HepG2 (cell line): ENCODE measurements at regions not wholly inside any gene's neighbourhood (a gene's known extent, or its start where the extent isn't known, plus 50 kb on each side); places are given as distances from the start of the nearest gene placed in this dataset.

Experiments
- ATAC-seq: fragments of 200-7000 bp; cut with Tn5 transposase; 3 replicates; pipeline ENCODE4 v1.9.1; 2020; ENCODE audit warnings: mild to moderate bottlenecking, moderate library complexity
- BruUV-seq: library from RNA; stranded (reverse); fragments of 400-500 nt; replicated peaks from 2 replicates; lab custom pipeline; 2021; lab: Mats Ljungman, UMichigan
- CTCF ChIA-PET: fragments of 300-600 bp; formaldehyde crosslinking; extraction: SDS; loops from one replicate; lab custom pipeline; 2021; ENCODE audit warnings: low total read pairs, inconsistent platforms, low intra/inter-chr PET ratio; lab: Yijun Ruan, JAX
- POLR2A ChIA-PET: fragments of 350-600 bp; sonication (Branson Sonifier 250); formaldehyde crosslinking; loops from one replicate; lab custom pipeline; 2020; ENCODE audit warnings: antibody characterized with exemption, inconsistent platforms; lab: Yijun Ruan, JAX
- DNase-seq: peaks from one replicate; pipeline ENCODE4 v3.0.0-alpha.2; 2015; ENCODE audit warnings: low spot score
- FAIRE-seq: peaks from 3 replicates; lab custom pipeline; 2011; peaks lifted over from hg19 to GRCh38; lab: Jason Lieb, UNC
- H2AFZ ChIP-seq: one replicate; pipeline ENCODE4 v1.6.1; 2011; ENCODE audit warnings: low read length, inconsistent platforms
- H3K27ac ChIP-seq: fragments of 300-600 bp; 3 replicates; pipeline ENCODE4 v1.8.0; 2011; ENCODE audit warnings: mixed run types, mild to moderate bottlenecking, mixed read lengths, low read length, inconsistent platforms; ENCODE audit not compliant: insufficient read depth; ENCODE audit errors: extremely low read length
- H3K27me3 ChIP-seq, 2 experiments: fragments of 200-600 bp in 1 of 2; 2 replicates in 1 of 2; 3 replicates in 1 of 2; pipeline versions ENCODE4 v1.6.0 to v1.8.0; 2011; ENCODE audit warnings: low read length in 2 of 2, mild to moderate bottlenecking in 2 of 2, moderate library complexity in 2 of 2, inconsistent platforms in 1 of 2; ENCODE audit not compliant: insufficient read depth in 2 of 2, control insufficient read depth in 1 of 2
- H3K36me3 ChIP-seq, 2 experiments: fragments of 200-600 bp in 1 of 2; replicated peaks in 1 of 2; 2 replicates in 1 of 2; 3 replicates in 1 of 2; pipeline versions ENCODE4 v1.5.1 to v1.8.0; 2011; ENCODE audit warnings: low read length in 2 of 2, inconsistent platforms in 1 of 2; ENCODE audit not compliant: insufficient read depth in 2 of 2, control insufficient read depth in 1 of 2
- H3K4me1 ChIP-seq: 2 replicates; pipeline ENCODE4 v1.5.1; 2012; ENCODE audit warnings: low read length, inconsistent platforms; ENCODE audit not compliant: insufficient read depth
- H3K4me2 ChIP-seq: 2 replicates; pipeline ENCODE4 v1.6.0; 2011; ENCODE audit warnings: low read depth, low read length, inconsistent platforms
- H3K4me3 ChIP-seq, 3 experiments: fragments of 200-600 bp in 1 of 3; sonication (generic), shearing (Covaris generic) in 1 of 3; replicated peaks in 1 of 3; 2 replicates each; pipeline ENCODE4 v1.5.1; 2011 to 2016; ENCODE audit warnings: low read length in 3 of 3, inconsistent platforms in 2 of 3, low read depth in 2 of 3, mild to moderate bottlenecking in 2 of 3, control low read depth in 1 of 3, mixed read lengths in 1 of 3; ENCODE audit not compliant: insufficient read depth in 1 of 3
- H3K79me2 ChIP-seq: one replicate; pipeline ENCODE4 v1.6.1; 2011; ENCODE audit warnings: low read length, inconsistent platforms; ENCODE audit not compliant: insufficient read depth
- H3K9ac ChIP-seq: 2 replicates; pipeline ENCODE4 v1.6.0; 2011; ENCODE audit warnings: mild to moderate bottlenecking, low read depth, low read length, inconsistent platforms; ENCODE audit not compliant: insufficient read depth
- H3K9me3 ChIP-seq: 2 replicates; pipeline ENCODE4 v1.5.1; 2012; ENCODE audit warnings: mild to moderate bottlenecking, low read length
- H4K20me1 ChIP-seq: 2 replicates; pipeline ENCODE4 v1.6.0; 2011; ENCODE audit warnings: inconsistent platforms, mild to moderate bottlenecking, low read length, moderate library complexity; ENCODE audit not compliant: insufficient read depth
- ETV5 ChIP-seq: IDR thresholded peaks from 2 replicates; pipeline ENCODE4 v1.6.1; 2018; ENCODE audit warnings: missing biosample characterization, missing genetic modification reagents, inconsistent platforms, borderline replicate concordance
- ETV6 ChIP-seq: sonication (generic); formaldehyde crosslinking; conservative IDR thresholded peaks from 2 replicates; pipeline ENCODE4 v1.4.0; 2020; ENCODE audit warnings: missing genetic modification reagents
- KLF11 ChIP-seq: IDR thresholded peaks from 2 replicates; pipeline ENCODE4 v1.6.1; 2016; ENCODE audit warnings: missing compliant biosample characterization
- MXD3 ChIP-seq: IDR thresholded peaks from 2 replicates; pipeline ENCODE4 v1.6.1; 2016; ENCODE audit warnings: mild to moderate bottlenecking, missing biosample characterization, missing genetic modification reagents
- MYPOP ChIP-seq: sonication (generic); formaldehyde crosslinking; IDR thresholded peaks from 2 replicates; pipeline ENCODE4 v1.8.1; 2023; ENCODE audit warnings: mild to moderate bottlenecking, moderate library complexity, missing genetic modification reagents
- PAXIP1 ChIP-seq: sonication (generic); formaldehyde crosslinking; conservative IDR thresholded peaks from 2 replicates; pipeline ENCODE4 v1.4.0; 2020; ENCODE audit warnings: mild to moderate bottlenecking, missing genetic modification reagents, moderate library complexity
- PHF5A ChIP-seq: IDR thresholded peaks from one replicate; pipeline ENCODE4 v1.6.1; 2018; ENCODE audit warnings: low read depth, missing genetic modification reagents; ENCODE audit not compliant: unreplicated experiment
- POLR2AphosphoS2 ChIP-seq: IDR thresholded peaks from 2 replicates; pipeline ENCODE4 v1.6.1; 2011; ENCODE audit warnings: low read depth, low read length, improper control_type of control experiment
- ZIK1 ChIP-seq: sonication (generic); formaldehyde crosslinking; IDR thresholded peaks from 2 replicates; pipeline ENCODE4 v1.5.0; 2020; ENCODE audit warnings: mild to moderate bottlenecking, low read depth, missing genetic modification reagents, borderline replicate concordance
- ZKSCAN8 ChIP-seq: IDR thresholded peaks from 2 replicates; pipeline ENCODE4 v1.6.1; 2016; ENCODE audit warnings: borderline replicate concordance, missing genetic modification reagents, missing compliant biosample characterization
- ZNF318 ChIP-seq: sonication (generic); formaldehyde crosslinking; IDR thresholded peaks from 2 replicates; pipeline ENCODE4 v1.4.0; 2020; ENCODE audit warnings: mild to moderate bottlenecking, missing genetic modification reagents
- ZNF556 ChIP-seq: sonication (generic); formaldehyde crosslinking; IDR thresholded peaks from 2 replicates; pipeline ENCODE4 v1.4.0; 2020; ENCODE audit warnings: mild to moderate bottlenecking, missing genetic modification reagents, borderline replicate concordance
- WGBS: methylation state at CpG from one replicate; pipeline ENCODE4 v1.1.6; 2017; ENCODE audit warnings: low lambda C conversion rate; 5-methylcytosine and 5-hydroxymethylcytosine counted together
- in situ Hi-C: cut with HindIII; loops from 2 replicates; pipeline ENCODE4 v1.10.0; 2017; ENCODE audit warnings: low pct_unique_long_range_greater_than_20kb; ENCODE audit not compliant: extremely low pct_ligation_motif_present
- intact Hi-C: fragments of 100-400 bp; cut with micrococcal nuclease; formaldehyde crosslinking; loops from one replicate; pipeline ENCODE4 v1.10.0; 2022; ENCODE audit not compliant: unreplicated experiment

- H2AFZ ChIP-seq: no peak overlapping the region
- H3K9me3 ChIP-seq: no peaks in the 10 kb centered on the region
- in situ Hi-C loops: no loop called here
- TF ChIP-seq MYPOP (CRISPR knock-in tag) (no peak), MXD3 (CRISPR knock-in tag) (no peak), PAXIP1 (CRISPR knock-in tag) (no peak), ZKSCAN8 (CRISPR knock-in tag) (no peak), KLF11 (CRISPR knock-in tag) (no peak), POLR2AphosphoS2 (no peak), ETV5 (CRISPR knock-in tag) (no peak), ETV6 (CRISPR knock-in tag) (no peak), ZNF556 (CRISPR knock-in tag) (no peak), ZNF318 (CRISPR knock-in tag) (no peak), PHF5A (no peak), ZIK1 (CRISPR knock-in tag) (no peak)
- TF ChIP-seq, all 625 proteins: peak for 0
- Histone ChIP-seq H3K4me2 (no peak overlapping the region), H3K4me1 (no peaks in the 10 kb centered on the region), H3K4me3 (no peak overlapping the region), H3K36me3 (no peaks in the 10 kb centered on the region), H3K27ac (no peak overlapping the region), H3K79me2 (no peaks in the 10 kb centered on the region), H3K27me3 (no peaks in the 10 kb centered on the region), H4K20me1 (no peaks in the 10 kb centered on the region), H3K9ac (no peak overlapping the region)
- ATAC-seq (no peak), FAIRE-seq (no peak), DNase-seq (no peak)
- intact Hi-C loops: no loop called here
- ChIA-PET POLR2A (no interaction called here), CTCF (no interaction called here)
- 2% methylated on average over 5 of the region's 5 CpGs for WGBS
- BruUV-seq: no TSS peak
Measured at GRCh38 chr7:68787566-68787965, 810.7 kb upstream of the AUTS2 start.
